HG03378 (cell line): ENCODE measurements at regions not wholly inside any gene's neighbourhood (a gene's known extent, or its start where the extent isn't known, plus 50 kb on each side); places are given as distances from the start of the nearest gene placed in this dataset.

Experiments used
- ATAC-seq: cut with Tn5 transposase; IDR thresholded peaks from one replicate; pipeline ENCODE4 v1.9.1; 2021; ENCODE audit warnings: mild to moderate bottlenecking, moderate library complexity; ENCODE audit not compliant: unreplicated experiment

- no peak for ATAC-seq
Observed at GRCh38 chr14:86510491-86510890, 980.5 kb downstream of the FLRT2 start.

- no peak for ATAC-seq
Observed at GRCh38 chr14:86505808-86506207, 975.9 kb downstream of the FLRT2 start.

- no peak for ATAC-seq
Observed at GRCh38 chr14:86501611-86502010, 971.7 kb downstream of the FLRT2 start.

GRCh38 chr14:86491743-86492142 is 961.8 kb downstream of the FLRT2 start:
- no peak for ATAC-seq

- no peak for ATAC-seq
Observed at GRCh38 chr14:86481104-86481503, 951.2 kb downstream of the FLRT2 start.

- ATAC-seq, result no peak
Observed at GRCh38 chr14:86464341-86464740, 934.4 kb downstream of the FLRT2 start.

- ATAC-seq, result no peak
Observed at GRCh38 chr14:86462193-86462753, 932.3 kb downstream of the FLRT2 start.

GRCh38 chr14:86457481-86458135 is 927.7 kb downstream of the FLRT2 start:
- no peak for ATAC-seq

- no peak for ATAC-seq
Observed at GRCh38 chr14:86450085-86450484, 920.1 kb downstream of the FLRT2 start.

GRCh38 chr14:86442135-86442534 is 912.2 kb downstream of the FLRT2 start:
- ATAC-seq, result no peak

- ATAC-seq, result no peak
Observed at GRCh38 chr14:86430853-86431252, 900.9 kb downstream of the FLRT2 start.

- no peak for ATAC-seq
Observed at GRCh38 chr14:86423214-86423613, 893.3 kb downstream of the FLRT2 start.

GRCh38 chr14:86420131-86420530 is 890.2 kb downstream of the FLRT2 start:
- no peak for ATAC-seq

- no peak for ATAC-seq
Observed at GRCh38 chr14:86414146-86414545, 884.2 kb downstream of the FLRT2 start.

GRCh38 chr14:86404989-86405649 is 875.2 kb downstream of the FLRT2 start:
- ATAC-seq, result no peak

GRCh38 chr14:86404425-86404824 is 874.5 kb downstream of the FLRT2 start:
- ATAC-seq, result no peak

- no peak for ATAC-seq
Observed at GRCh38 chr14:86402545-86402944, 872.6 kb downstream of the FLRT2 start.

- ATAC-seq, result no peak
Observed at GRCh38 chr14:86391085-86391484, 861.1 kb downstream of the FLRT2 start.

- ATAC-seq, result no peak
Observed at GRCh38 chr14:86388216-86388615, 858.3 kb downstream of the FLRT2 start.

- no peak for ATAC-seq
Observed at GRCh38 chr14:86373886-86374285, 843.9 kb downstream of the FLRT2 start.

- ATAC-seq, result no peak
Observed at GRCh38 chr14:86372402-86372801, 842.5 kb downstream of the FLRT2 start.

GRCh38 chr14:86364634-86365033 is 834.7 kb downstream of the FLRT2 start:
- no peak for ATAC-seq
